HG02763 (cell line): ENCODE measurements at regions not wholly inside any gene's neighbourhood (a gene's known extent, or its start where the extent isn't known, plus 50 kb on each side); places are given as distances from the start of the nearest gene placed in this dataset.
"Not testable (repeated sequence)": the region's sequence is repeated elsewhere in the genome, so short reads cannot be mapped to it uniquely, and the experiment has no call there.

Experiments
- ATAC-seq: cut with Tn5 transposase; IDR thresholded peaks from one replicate; pipeline ENCODE4 v1.9.1; 2021; ENCODE audit warnings: mild to moderate bottlenecking, moderate library complexity; ENCODE audit not compliant: unreplicated experiment

DNA sequence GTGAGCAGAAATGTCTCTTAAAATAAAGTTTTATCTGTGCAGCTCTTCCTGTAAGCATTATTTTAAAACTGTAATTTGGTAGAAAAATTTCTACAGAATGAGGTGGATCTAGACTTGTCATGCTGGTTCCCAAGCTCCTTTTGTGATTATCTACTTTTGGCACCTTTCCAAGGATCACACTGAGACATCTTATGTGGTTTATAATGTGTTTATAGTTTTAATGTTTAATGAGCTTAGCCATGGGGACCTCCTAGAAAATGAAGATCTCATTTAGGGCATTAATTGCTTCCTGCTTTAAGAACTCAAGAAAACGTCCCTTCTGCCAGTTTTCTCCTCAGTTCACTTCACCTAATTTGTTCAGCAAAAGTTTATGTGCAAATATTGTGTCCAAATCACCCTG is 468.4 kb downstream of the SUCLG1 start:
- no peak for ATAC-seq

DNA sequence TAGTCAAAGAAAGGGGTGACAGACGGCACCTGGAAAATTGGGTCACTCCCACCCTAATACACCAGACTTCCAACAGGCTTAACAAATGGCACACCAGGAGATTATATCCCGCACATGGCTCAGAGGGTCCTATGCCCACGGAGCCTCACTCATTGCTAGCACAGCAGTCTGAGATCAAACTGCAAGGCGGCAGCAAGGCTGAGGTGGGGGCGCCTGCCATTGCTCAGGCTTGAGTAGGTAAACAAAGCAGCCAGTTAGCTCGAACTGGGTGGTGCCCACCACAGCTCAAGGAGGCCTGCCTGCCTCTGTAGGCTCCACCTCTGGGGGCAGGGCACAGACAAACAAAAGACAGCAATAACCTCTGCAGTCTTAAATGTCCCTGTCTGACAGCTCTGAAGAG is 482.5 kb downstream of the SUCLG1 start:
- ATAC-seq = not testable (repeated sequence)

DNA sequence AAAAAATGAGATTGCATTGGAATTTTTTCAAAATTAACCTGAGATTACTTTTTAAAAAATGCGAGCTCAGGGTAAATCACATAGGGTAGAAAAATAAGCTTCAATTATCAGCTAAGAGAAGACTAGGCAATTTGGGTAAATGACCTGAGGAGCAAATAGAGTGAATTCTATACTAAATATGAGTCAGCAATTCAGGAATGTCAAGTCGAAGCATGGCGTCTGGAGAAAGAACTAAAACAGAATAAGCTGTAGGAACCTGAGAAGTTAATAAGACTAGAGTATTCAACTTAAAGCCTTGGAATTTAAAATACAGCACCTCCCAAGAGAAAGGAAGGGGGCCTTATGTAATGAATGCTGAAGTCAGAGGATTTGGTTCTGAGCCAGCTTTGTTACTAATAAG is 487.0 kb downstream of the SUCLG1 start:
- ATAC-seq = no peak

DNA sequence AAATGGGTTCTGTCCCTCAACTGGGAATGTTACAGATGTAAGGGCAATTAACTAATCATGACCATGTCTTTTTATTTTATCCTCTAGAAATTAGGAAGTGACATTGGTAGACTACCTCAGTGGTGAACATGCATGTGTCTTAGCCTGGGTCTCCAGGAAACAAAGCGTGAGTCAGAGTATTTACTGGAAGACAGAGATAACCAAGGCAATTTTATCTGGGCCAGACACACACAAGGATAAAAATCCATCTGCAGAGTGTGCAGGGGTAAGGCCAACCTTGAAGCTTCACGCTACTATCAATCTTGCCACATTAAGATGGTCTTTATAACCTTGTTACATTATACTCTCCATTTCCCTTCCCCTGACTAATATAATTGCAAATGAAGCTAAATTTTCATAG is 487.5 kb downstream of the SUCLG1 start:
- no peak for ATAC-seq

DNA sequence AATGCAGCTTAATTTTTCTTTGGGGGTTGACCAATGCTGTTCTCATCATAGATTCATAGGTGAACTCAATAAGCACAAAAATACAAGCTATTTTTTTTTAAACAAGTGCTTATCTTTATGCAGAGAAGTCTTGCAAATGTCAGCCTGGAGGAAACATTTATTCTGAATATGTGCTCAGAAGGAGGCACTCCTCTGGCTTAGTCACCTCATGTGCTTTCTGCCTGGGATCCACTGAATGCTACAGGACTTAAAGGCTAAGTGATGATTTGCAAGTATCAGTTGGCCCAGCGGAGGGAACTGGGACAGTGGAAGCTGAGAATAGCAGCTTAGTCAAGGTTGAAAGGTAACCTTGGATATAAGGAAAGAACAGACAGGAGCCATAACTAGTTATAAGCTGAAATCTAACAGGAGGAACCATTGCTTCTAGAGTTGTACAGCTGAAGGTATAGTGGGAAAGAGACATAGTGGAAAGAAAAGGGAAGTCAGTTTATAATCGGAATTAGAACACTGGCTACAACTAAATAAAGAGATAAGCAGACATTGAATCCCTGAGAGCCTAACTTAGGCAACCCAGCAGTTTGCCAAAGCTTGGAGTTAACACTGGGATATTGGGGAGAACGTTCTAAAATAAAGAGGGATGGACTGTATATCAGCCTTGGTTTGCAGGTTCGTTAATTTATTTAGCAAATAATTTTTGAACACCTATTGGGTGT is 488.7 kb downstream of the SUCLG1 start:
- ATAC-seq = no peak

DNA sequence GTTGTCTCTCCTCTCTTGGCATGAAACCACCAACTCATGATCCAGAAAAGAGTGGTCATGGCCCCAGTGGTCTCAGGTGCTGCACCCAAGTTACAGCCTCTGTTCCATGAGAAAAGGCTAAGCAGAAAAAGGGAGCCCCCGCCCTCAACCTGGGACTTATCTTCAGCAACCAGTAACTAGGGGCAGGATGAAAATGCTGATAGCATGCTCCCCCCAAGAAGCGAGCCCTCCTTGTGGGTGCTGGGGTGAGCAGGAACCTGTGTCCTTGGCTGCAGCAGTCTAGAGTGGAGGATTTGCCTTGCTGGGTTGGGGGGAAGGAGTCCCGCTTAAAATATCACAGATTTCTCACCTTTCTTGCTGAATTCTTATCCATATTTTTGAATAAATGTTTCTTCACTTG is 490.0 kb downstream of the SUCLG1 start:
- no peak for ATAC-seq

DNA sequence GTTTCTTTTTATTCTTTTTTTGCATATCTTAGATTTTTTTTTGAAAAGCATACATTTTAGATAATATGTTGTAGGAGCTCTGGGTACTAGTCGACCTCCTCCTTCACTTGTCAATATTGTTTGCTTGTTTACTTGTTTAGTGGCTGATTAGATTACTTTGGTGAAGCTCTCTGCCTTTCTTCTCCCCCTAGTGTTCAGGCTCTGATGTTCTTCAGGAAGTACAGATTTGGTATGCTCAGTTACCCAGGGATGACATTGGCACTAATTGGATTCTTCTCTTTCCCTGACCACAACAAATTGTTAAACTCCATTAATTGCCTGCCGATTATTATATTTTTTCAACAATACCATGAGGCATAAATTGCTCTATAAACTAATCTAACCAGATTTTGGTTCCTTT is 491.2 kb downstream of the SUCLG1 start:
- no peak for ATAC-seq

DNA sequence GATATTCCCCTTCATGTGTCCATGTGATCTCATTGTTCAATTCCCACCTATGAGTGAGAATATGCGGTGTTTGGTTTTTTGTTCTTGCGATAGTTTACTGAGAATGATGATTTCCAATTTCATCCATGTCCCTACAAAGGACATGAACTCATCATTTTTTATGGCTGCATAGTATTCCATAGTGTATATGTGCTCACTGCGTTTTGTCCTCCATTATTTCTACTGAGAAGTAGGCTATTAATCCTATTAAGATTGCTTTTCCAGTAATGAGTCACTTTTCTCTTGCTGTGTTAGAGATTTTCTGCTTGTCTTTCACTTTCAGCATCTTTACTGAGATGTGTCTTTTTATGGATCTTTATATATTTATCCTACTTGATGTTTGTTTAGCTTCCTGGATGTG is 492.1 kb downstream of the SUCLG1 start:
- not testable (repeated sequence) for ATAC-seq

DNA sequence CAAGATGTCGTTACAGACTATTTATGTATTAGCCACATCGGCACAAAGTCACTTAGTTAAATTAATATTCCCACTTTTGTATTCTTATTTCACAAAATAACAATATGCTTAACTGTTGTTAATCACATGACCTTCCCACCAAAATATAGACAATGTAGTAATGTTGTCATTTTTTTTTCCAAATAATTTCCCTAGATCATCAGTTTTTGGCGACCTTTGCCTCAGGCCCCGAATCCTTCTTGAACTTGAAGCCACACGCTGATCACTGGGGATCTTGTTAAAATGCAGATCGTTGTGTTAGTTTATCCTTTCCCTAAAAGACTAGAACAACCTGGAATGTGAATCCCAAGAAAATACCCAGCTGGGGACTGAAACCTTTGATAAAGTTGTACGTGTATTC is 497.6 kb downstream of the SUCLG1 start:
- ATAC-seq = no peak

DNA sequence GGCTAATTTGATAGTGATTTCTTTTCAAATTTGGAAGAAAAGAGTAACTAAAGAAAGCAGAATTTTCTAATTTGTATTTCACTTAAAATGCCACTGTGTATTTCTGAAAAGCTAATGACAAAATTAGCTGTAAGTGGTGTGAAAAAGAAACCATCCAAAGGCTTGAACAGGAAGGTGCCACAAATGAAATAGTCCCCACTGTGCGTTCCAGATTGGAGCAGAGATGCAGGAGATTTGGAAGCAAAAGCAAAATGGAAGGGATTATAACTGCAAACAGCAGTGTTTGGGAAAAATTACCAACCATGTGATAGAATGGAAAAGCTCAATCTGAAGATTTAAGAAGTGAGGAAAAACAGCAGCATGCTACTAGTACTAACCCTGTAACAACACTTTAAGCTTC is 498.7 kb downstream of the SUCLG1 start:
- no peak for ATAC-seq

DNA sequence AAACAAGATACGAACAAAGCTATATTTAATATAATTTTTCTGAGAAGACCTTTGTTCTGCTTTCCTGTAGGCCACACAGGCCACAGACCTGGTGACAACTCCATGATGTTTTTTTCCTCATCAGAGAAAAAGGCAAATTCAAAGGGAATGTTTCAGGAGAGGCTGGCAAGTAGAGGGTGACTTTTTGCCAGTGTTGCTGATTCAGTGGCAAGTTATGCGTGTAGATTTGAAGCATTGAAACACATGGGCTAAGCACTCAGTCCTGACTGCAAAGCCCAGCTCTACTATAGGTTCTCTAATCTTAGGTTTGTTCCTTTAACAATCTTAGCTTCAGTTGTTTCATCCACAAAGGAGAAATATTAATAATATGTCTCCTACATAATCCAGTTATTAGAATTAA is 499.8 kb downstream of the SUCLG1 start:
- ATAC-seq = no peak

DNA sequence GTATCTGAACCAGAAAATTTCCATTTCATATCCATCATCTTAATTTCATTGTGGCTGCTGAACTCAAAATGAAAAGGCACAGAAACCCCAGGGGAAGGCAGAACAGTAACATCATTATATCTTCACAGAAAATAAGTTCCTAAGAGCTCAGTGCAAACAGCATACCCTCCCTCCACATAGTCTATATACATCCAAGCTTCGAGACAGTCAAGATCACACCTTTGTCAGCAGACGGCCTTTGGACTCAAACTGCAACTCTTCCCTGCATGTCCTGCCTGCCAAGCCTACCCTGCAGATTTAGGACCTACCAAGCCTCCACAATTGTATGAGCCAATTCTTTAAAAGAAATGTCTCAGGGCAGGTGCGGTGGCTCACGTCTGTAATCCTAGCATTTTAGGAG is 502.1 kb downstream of the SUCLG1 start:
- no peak for ATAC-seq

DNA sequence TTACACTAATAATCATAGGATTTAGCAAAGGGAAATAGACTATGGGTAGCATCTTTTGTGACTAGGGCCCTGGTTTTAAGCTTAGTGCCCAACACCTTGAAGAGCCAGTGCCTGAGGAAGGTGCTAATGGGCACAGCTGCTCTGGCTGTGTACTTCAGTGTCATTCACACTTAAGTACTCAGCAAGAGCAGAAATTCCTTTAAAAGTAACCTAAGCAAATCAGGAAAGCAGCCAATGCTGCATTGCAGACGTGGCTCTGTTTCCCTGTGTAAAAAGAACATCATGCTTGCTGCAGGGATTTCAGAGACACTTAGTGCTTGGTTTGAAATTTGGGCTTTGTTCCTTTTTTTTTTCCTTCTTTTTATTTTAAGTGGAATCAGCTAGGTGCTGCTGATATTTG is 505.4 kb downstream of the SUCLG1 start:
- no peak for ATAC-seq

DNA sequence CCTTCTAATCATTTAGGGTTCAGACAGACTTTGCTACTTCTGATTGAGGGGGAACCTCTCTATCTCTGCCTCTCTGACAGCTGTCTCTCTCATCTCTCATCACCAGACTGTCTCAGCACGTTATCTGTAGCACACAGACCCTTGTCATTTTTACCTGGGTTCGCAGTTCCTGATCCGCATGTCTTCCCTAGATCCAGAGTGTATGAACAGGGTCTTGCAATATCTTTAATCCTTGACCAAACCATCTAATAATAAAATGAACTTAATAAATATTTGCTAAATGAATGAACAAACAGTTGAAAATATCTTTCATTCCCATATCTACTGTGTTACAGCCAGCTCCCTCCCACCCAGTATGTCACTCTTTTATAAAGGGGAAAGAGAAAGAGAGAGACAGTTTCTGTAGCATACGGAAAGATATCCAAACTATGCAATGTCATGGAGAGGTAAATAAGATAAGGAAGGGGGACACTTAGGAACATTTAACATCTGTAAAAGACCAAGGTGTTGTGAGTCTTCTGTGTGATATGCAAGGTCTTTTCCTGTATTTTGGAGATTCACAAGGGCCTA is 507.6 kb downstream of the SUCLG1 start:
- ATAC-seq = no peak

DNA sequence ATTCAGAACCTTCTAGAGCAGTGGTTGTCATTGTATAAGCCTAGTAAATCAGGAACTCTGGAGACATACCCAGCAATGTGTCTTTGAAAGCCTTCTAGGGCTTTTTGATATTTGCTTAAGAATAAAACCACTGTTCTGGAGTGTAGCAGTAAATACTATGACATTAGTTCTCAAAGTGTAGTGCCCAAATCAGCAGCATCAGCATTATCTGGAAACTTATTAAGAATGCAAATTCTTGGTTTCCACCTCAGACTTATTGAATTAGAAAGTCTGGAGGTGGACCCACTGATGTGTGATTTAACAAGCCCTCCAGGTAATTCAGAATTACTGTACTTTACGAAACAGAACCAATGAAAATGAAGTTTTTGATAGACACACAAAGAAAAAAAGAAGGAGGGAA is 509.7 kb downstream of the SUCLG1 start:
- no peak for ATAC-seq

DNA sequence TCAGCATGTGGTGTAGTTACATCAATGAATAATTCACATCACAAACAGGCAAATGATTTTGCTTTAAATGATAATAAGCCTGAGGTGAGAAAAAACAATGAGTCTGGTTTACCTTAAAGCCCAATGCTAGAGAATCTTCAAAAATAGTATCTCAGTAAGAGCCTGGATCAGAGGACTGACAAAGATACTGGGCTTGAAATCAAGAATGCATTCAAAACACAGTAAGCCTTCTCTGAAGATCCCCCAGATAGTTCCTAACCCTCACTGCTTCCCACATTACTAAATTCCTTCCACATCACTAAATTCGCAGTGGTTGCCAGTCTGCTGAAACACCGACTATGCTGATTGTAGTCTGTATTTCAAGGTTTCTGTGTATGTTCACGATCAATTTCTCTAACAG is 514.9 kb downstream of the SUCLG1 start:
- ATAC-seq = no peak

DNA sequence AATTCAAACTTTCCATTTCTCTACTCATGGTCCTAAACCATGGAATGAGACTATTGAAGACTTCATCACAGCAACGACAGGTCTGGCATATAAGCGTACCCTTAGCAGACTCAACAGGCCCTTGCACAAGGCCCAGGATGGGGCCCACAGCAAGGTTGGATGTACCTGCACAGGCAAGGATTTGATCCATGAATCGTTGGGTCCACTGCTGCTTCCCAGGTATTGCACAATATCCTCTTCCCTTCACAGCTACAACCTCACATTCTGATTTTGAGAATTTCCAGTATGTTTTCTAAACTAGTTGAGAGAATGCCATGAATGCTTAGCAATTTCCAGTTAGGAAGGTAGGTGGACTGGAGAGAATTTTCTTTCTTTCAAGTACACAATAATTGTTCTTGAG is 515.8 kb downstream of the SUCLG1 start:
- ATAC-seq = no peak

DNA sequence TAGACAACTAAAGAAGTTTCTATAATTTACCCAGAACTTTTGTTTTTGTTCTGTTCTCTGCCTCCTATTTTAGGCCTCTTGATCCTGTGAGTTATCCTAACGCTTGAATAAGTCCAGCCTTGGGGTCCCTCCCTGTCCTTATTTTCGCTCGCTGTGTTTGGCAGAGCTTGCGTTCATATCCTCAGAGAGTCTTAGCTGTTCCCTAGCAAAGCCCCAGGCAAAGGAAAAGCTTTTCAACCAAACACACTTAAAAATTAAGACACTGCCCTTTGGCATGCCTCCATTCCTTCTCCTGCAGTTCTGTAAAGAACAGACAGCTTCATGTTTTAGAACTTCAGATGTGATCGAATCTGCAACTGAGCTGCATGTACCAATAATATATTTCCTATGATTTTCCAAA is 517.2 kb downstream of the SUCLG1 start:
- no peak for ATAC-seq

DNA sequence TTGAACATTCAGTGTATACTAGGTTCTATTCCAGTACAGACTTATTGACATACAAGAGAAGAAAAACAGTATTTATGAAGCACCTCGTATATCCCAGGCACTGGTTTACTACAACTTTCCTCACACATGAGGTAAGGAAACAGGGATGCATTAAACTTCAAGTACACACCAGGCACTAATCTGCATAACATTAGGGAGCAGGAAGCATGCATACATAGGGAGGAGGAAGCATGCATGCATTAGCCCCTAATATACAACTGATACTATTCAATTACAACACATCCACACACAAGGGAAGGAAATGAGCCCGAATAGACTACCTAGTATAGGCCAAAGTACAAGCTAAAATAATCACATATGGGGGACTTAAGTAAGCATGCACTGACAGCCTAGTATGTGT is 525.3 kb downstream of the SUCLG1 start:
- no peak for ATAC-seq

DNA sequence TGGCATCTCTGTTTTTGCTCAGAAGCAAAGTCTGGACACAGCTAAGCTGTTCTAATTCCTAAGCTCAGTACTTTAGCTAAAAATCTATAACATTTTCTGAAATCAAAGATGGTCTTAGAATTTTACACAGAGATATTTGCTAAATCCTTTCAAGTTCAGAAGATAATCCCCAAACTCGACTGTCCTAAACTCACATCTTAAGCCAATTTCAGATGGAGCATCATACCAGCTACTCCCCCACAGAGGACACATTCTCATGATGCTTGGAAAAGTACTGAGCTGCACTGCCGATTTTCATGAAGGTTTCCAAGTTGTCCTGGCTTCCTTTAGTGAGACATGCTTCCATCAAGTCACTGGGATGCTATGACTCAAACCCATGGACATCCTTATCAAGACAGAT is 535.5 kb downstream of the SUCLG1 start:
- ATAC-seq = no peak

DNA sequence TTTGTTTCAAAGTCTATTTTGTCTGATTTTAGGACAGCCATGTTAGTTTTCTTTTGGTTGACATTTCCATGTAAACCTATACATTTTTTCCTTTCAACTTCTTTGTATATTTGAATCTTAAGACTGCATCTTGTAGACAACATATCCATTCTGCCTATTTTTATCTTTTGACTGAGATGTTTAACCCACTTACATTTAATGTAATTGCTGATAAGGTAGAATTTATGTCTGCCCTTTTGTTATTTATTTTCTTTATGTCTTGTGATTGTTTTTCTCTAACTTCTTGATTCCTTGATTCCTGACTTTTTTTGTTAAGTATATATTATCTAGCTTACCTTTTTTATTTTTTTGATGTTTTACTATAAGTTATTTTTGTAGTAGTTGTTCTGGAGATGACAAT is 542.5 kb downstream of the SUCLG1 start:
- no peak for ATAC-seq

DNA sequence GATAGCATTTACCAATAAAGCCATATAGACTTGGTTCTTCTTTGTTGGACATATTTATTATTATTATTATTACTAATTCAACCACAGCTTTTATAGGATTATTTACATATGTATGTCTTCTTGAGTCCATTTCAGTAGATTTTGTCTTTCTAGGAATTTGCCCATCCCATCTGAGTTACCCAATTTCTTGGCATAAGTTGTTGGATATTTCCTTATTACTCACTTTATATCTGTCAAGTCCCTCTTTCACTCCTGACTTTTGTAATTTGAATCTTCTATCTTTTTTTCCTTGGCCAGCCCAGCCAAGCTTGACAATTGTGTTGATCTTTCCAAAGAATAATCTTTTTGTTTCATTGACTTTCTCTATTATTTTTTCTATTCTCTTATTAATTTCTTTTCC is 543.7 kb downstream of the SUCLG1 start:
- ATAC-seq = no peak

DNA sequence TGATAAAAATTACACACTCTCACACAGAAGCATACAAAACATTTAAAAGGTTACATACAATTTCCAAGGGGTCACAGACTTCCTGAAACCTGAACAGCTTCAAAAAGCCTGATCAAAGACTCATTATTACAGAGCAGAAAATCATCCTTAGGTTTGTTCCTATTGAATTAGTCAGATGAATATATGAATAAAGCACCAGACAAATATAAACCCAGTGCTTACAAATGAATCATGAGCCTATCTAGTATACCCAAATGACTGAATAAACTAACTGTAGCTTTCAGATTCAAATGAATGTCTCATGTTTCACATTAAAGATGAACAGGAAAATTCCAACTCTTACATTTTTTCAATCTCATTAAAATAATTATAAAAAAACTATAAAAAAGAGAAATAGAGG is 550.3 kb downstream of the SUCLG1 start:
- ATAC-seq = no peak
